ENCODE measurements at regions not wholly inside any gene's neighbourhood (a gene's known extent, or its start where the extent isn't known, plus 50 kb on each side); places are given as distances from the start of the nearest gene placed in this dataset.

DNA sequence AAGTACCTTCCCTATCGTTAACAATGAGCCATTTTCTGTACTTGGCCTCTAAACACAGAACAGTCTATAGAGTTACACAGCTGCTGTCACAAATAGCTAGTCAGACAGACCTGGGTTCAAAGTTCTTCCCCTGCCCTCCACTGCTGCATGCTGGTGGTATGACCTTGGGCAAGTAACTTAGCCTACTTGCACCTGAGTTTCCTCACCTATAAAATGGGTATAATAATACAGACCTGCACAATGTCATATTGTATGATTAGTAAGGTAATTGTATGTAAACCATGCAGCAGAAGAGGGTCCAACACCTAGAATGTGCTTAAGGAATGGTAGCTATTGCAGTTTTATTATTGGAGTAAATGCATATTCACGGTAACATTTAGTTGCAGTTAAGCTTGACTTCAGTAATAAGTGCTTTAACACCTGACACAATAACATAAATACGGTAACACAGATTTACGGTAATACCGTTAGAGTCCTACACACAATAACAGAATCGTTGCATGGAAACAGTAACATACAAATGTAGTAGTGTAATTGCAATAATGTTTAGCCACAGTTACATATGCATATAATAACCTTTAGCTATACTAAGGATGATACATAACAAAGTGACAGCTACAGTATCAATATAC is 193.3 kb upstream of the CSF3R start:
- peaks cover 0 to 10% of the 10 kb centered on the region in 2 experiments for H3K27me3 ChIP-seq (replicated peaks in 1 of 2; ENCODE audit: control insufficient read depth in 2 of 2, extremely low read depth in 1 of 2, insufficient read depth in 2 of 2, low read length in 1 of 2)
- no peaks in the 10 kb centered on the region for H3K4me1 ChIP-seq (ENCODE audit: control insufficient read depth in 1 of 2, extremely low read depth in 1 of 2, insufficient read depth in 2 of 2, low read length in 2 of 2)
- H3K36me3 ChIP-seq (ENCODE audit: control insufficient read depth in 2 of 2, extremely low read depth in 1 of 2, insufficient read depth in 1 of 2, low read length in 1 of 2): no peaks in the 10 kb centered on the region
- ATAC-seq (replicated peaks in 1 of 4): no peak
- H3K4me3 ChIP-seq (ENCODE audit: control insufficient read depth in 1 of 2, extremely low read depth in 1 of 2, low read length in 1 of 2): no peak overlapping the region
- H3K4me1 Mint-ChIP-seq: no peaks in the 10 kb centered on the region
- H3K9me3 Mint-ChIP-seq: peaks cover 0 to 5% (median 0%) of the 10 kb centered on the region in 3 donors
- H3K36me3 Mint-ChIP-seq: no peaks in the 10 kb centered on the region
- POLR2A ChIA-PET: no interaction called here
- WGBS (ENCODE audit: insufficient coverage): 64% methylated on average over 1 of the region's 6 CpGs
- H3K4me3 Mint-ChIP-seq: no peak overlapping the region
- no peaks in the 10 kb centered on the region for H3K9me3 ChIP-seq
- CTCF ChIA-PET: no interaction called here
- no peak overlapping the region for H3K27ac ChIP-seq (ENCODE audit: low read length)
- H3K27me3 Mint-ChIP-seq: peaks cover 16 to 18% of the 10 kb centered on the region in 2 donors
- no peak for DNase-seq
- H3K27ac Mint-ChIP-seq: no peak overlapping the region

- Histone ChIP-seq H3K4me3 (ENCODE audit: control insufficient read depth in 1 of 2, extremely low read depth in 1 of 2, low read length in 1 of 2) (no peak overlapping the region), H3K4me1 (ENCODE audit: control insufficient read depth in 1 of 2, extremely low read depth in 1 of 2, insufficient read depth in 2 of 2, low read length in 2 of 2) (no peaks in the 10 kb centered on the region), H3K27me3 (replicated peaks in 1 of 2; ENCODE audit: control insufficient read depth in 2 of 2, extremely low read depth in 1 of 2, insufficient read depth in 2 of 2, low read length in 1 of 2) (peaks cover 0 to 15% of the 10 kb centered on the region in 2 experiments), H3K9me3 (no peaks in the 10 kb centered on the region), H3K27ac (ENCODE audit: low read length) (no peak overlapping the region), H3K36me3 (ENCODE audit: control insufficient read depth in 2 of 2, extremely low read depth in 1 of 2, insufficient read depth in 1 of 2, low read length in 1 of 2) (no peaks in the 10 kb centered on the region)
- POLR2A ChIA-PET: no interaction called here
- no peaks in the 10 kb centered on the region for H3K36me3 Mint-ChIP-seq
- ATAC-seq (replicated peaks in 1 of 4) (no peak), DNase-seq (no peak)
- H3K27ac Mint-ChIP-seq: no peak overlapping the region
- no peaks in the 10 kb centered on the region for H3K4me1 Mint-ChIP-seq
- H3K27me3 Mint-ChIP-seq: peaks cover 15 to 21% of the 10 kb centered on the region in 2 donors
- peaks cover 0 to 5% (median 0%) of the 10 kb centered on the region in 3 donors for H3K9me3 Mint-ChIP-seq
- WGBS (ENCODE audit: insufficient coverage): 66% methylated on average over 3 of the region's 3 CpGs
- CTCF ChIA-PET: no interaction called here
- no peak overlapping the region for H3K4me3 Mint-ChIP-seq
Measured at GRCh38 chr1:36675106-36675505, 192.4 kb upstream of the CSF3R start.

GRCh38 chr1:36673202-36673601 is 190.5 kb upstream of the CSF3R start:
- CTCF ChIA-PET: no interaction called here
- WGBS (ENCODE audit: insufficient coverage): 82% methylated on average over 4 of the region's 6 CpGs
- H3K4me1 Mint-ChIP-seq: no peaks in the 10 kb centered on the region

GRCh38 chr1:36669262-36669661 is 186.5 kb upstream of the CSF3R start:
- peaks cover 0 to 3% (median 0%) of the 10 kb centered on the region in 3 donors for H3K4me1 Mint-ChIP-seq
- no peaks in the 10 kb centered on the region for H3K4me1 ChIP-seq (ENCODE audit: control insufficient read depth in 1 of 2, extremely low read depth in 1 of 2, insufficient read depth in 2 of 2, low read length in 2 of 2)
- peaks cover 25 to 30% of the 10 kb centered on the region in 2 donors for H3K27me3 Mint-ChIP-seq
- H3K4me3 ChIP-seq (ENCODE audit: control insufficient read depth in 1 of 2, extremely low read depth in 1 of 2, low read length in 1 of 2): no peak overlapping the region
- no peaks in the 10 kb centered on the region for H3K36me3 ChIP-seq (ENCODE audit: control insufficient read depth in 2 of 2, extremely low read depth in 1 of 2, insufficient read depth in 1 of 2, low read length in 1 of 2)
- no peaks in the 10 kb centered on the region for H3K36me3 Mint-ChIP-seq
- no peak overlapping the region for H3K4me3 Mint-ChIP-seq
- ATAC-seq (replicated peaks in 1 of 4): no peak
- no peak overlapping the region for H3K27ac ChIP-seq (ENCODE audit: low read length)
- no peak overlapping the region for H3K27ac Mint-ChIP-seq
- peaks cover 0 to 26% of the 10 kb centered on the region in 2 experiments for H3K27me3 ChIP-seq (replicated peaks in 1 of 2; ENCODE audit: control insufficient read depth in 2 of 2, extremely low read depth in 1 of 2, insufficient read depth in 2 of 2, low read length in 1 of 2)
- 55% methylated on average over 2 of the region's 9 CpGs for WGBS (ENCODE audit: insufficient coverage)
- ChIA-PET POLR2A (no interaction called here), CTCF (no interaction called here)
- no peak for DNase-seq
- no peaks in the 10 kb centered on the region for H3K9me3 ChIP-seq
- no peaks in the 10 kb centered on the region for H3K9me3 Mint-ChIP-seq

More at GRCh38 chr1:36673202-36673601, 190.5 kb upstream of the CSF3R start:
- no peak overlapping the region for H3K4me3 Mint-ChIP-seq
- POLR2A ChIA-PET: no interaction called here
- Histone ChIP-seq H3K27ac (ENCODE audit: low read length) (no peak overlapping the region), H3K36me3 (ENCODE audit: control insufficient read depth in 2 of 2, extremely low read depth in 1 of 2, insufficient read depth in 1 of 2, low read length in 1 of 2) (no peaks in the 10 kb centered on the region), H3K4me1 (ENCODE audit: control insufficient read depth in 1 of 2, extremely low read depth in 1 of 2, insufficient read depth in 2 of 2, low read length in 2 of 2) (no peaks in the 10 kb centered on the region), H3K9me3 (no peaks in the 10 kb centered on the region), H3K4me3 (ENCODE audit: control insufficient read depth in 1 of 2, extremely low read depth in 1 of 2, low read length in 1 of 2) (no peak overlapping the region), H3K27me3 (replicated peaks in 1 of 2; ENCODE audit: control insufficient read depth in 2 of 2, extremely low read depth in 1 of 2, insufficient read depth in 2 of 2, low read length in 1 of 2) (peaks cover 0 to 22% of the 10 kb centered on the region in 2 experiments)
- ATAC-seq (replicated peaks in 1 of 4): no peak
- no peak for DNase-seq
- no peaks in the 10 kb centered on the region for H3K36me3 Mint-ChIP-seq
- peaks cover 0 to 5% (median 0%) of the 10 kb centered on the region in 3 donors for H3K9me3 Mint-ChIP-seq
- H3K27me3 Mint-ChIP-seq: peaks cover 20 to 24% of the 10 kb centered on the region in 2 donors
- no peak overlapping the region for H3K27ac Mint-ChIP-seq

DNA sequence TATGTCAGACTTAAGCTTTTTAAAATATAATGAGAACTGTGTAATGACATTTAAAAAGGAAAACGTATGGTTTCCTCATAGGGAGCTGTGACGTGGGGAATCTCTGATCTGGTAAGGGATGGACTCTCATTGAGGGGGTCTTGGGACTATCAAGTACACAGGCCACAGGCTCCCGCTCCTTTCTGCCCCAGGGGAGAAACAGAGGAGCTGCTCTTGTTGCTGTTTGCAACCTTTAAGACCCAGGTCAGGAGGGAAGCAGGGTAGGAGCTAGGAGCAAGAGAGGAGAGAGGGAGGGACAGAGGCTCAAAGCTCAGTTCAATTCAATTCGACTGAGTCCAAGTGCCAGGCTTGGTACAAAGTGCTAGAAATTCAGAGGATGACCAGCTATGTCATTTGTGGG is 185.1 kb upstream of the CSF3R start:
- H3K9me3 ChIP-seq: no peaks in the 10 kb centered on the region
- H3K4me1 ChIP-seq (ENCODE audit: control insufficient read depth in 1 of 2, extremely low read depth in 1 of 2, insufficient read depth in 2 of 2, low read length in 2 of 2): no peaks in the 10 kb centered on the region
- POLR2A ChIA-PET: no interaction called here
- Mint-ChIP-seq H3K4me1 (peaks cover 0 to 3% (median 0%) of the 10 kb centered on the region in 3 donors), H3K36me3 (no peaks in the 10 kb centered on the region), H3K9me3 (no peaks in the 10 kb centered on the region), H3K4me3 (no peak overlapping the region), H3K27ac (no peak overlapping the region), H3K27me3 (peaks cover 25 to 30% of the 10 kb centered on the region in 2 donors)
- DNase-seq (no peak), ATAC-seq (replicated peaks in 1 of 4) (no peak)
- CTCF ChIA-PET: no interaction called here
- H3K36me3 ChIP-seq (ENCODE audit: control insufficient read depth in 2 of 2, extremely low read depth in 1 of 2, insufficient read depth in 1 of 2, low read length in 1 of 2): no peaks in the 10 kb centered on the region
- 37% methylated on average over 4 of the region's 4 CpGs for WGBS (ENCODE audit: insufficient coverage)
- H3K27ac ChIP-seq (ENCODE audit: low read length): no peak overlapping the region
- no peak overlapping the region for H3K4me3 ChIP-seq (ENCODE audit: control insufficient read depth in 1 of 2, extremely low read depth in 1 of 2, low read length in 1 of 2)
- H3K27me3 ChIP-seq (replicated peaks in 1 of 2; ENCODE audit: control insufficient read depth in 2 of 2, extremely low read depth in 1 of 2, insufficient read depth in 2 of 2, low read length in 1 of 2): peaks cover 0 to 28% of the 10 kb centered on the region in 2 experiments

DNA sequence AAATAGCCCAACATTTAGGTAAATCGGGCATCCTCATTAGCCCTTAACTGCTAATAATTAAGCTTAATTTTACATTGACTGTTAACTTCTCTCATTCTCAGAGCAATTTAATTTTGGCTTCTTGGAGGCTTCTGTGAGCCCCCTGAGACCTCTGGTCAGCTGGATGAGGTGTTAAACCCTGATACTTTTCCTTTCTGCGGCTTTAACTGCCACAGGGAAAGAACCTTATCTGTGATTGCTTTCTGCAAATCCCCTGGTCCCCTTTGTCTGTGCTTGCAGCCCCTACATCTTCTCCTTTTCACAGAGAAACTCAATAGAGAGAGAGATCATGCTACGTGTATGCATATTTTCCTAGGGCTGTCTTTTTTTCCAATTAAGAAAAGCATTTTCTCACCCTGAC is 184.5 kb upstream of the CSF3R start:
- DNase-seq (no peak), ATAC-seq (replicated peaks in 1 of 4) (no peak)
- Mint-ChIP-seq H3K27ac (no peak overlapping the region), H3K4me1 (peaks cover 0 to 3% (median 0%) of the 10 kb centered on the region in 3 donors), H3K36me3 (no peaks in the 10 kb centered on the region), H3K27me3 (peaks cover 28 to 30% of the 10 kb centered on the region in 2 donors), H3K9me3 (no peaks in the 10 kb centered on the region), H3K4me3 (no peak overlapping the region)
- Histone ChIP-seq H3K27me3 (replicated peaks in 1 of 2; ENCODE audit: control insufficient read depth in 2 of 2, extremely low read depth in 1 of 2, insufficient read depth in 2 of 2, low read length in 1 of 2) (peaks cover 0 to 23% of the 10 kb centered on the region in 2 experiments), H3K9me3 (no peaks in the 10 kb centered on the region), H3K4me1 (ENCODE audit: control insufficient read depth in 1 of 2, extremely low read depth in 1 of 2, insufficient read depth in 2 of 2, low read length in 2 of 2) (no peaks in the 10 kb centered on the region), H3K36me3 (ENCODE audit: control insufficient read depth in 2 of 2, extremely low read depth in 1 of 2, insufficient read depth in 1 of 2, low read length in 1 of 2) (no peaks in the 10 kb centered on the region), H3K4me3 (ENCODE audit: control insufficient read depth in 1 of 2, extremely low read depth in 1 of 2, low read length in 1 of 2) (no peak overlapping the region), H3K27ac (ENCODE audit: low read length) (no peak overlapping the region)
- 56% methylated on average over 2 of the region's 3 CpGs for WGBS (ENCODE audit: insufficient coverage)
- ChIA-PET CTCF (no interaction called here), POLR2A (no interaction called here)

All from T-cell (primary cell).